Upper lobe of left lung (tissue), 6 donors: ENCODE measurements at regions not wholly inside any gene's neighbourhood (a gene's known extent, or its start where the extent isn't known, plus 50 kb on each side); places are given as distances from the start of the nearest gene placed in this dataset.

Source experiments
- ATAC-seq, 2 donors: fragments of 200-7000 bp; cut with Tn5 transposase; one replicate each; pipeline ENCODE4 v1.9.1; 2022; ENCODE audit warnings: mild to moderate bottlenecking in 2 of 2, moderate library complexity in 2 of 2; ENCODE audit not compliant: low FRiP score in 2 of 2
- DNase-seq, 2 donors: peaks; one replicate each; pipeline ENCODE4 v3.0.0-alpha.2; 2019 to 2020
- H3K27ac ChIP-seq, 4 donors: fragments of 200-600 bp; sonication (generic); one replicate each; pipeline ENCODE4 v1.5.1; 2016 to 2019
- H3K27me3 ChIP-seq, 4 donors: fragments of 200-600 bp; sonication (generic); one replicate each; pipeline ENCODE4 v1.5.1; 2017 to 2019
- H3K36me3 ChIP-seq, 4 donors: fragments of 200-600 bp; sonication (generic); one replicate each; pipeline ENCODE4 v1.5.1; 2016 to 2019
- H3K4me1 ChIP-seq, 4 donors: fragments of 200-600 bp; sonication (generic); one replicate each; pipeline ENCODE4 v1.5.1; 2018 to 2019
- H3K4me3 ChIP-seq, 4 donors: fragments of 200-600 bp; sonication (generic); one replicate each; pipeline ENCODE4 v1.5.1; 2017 to 2019; ENCODE audit warnings: mild to moderate bottlenecking in 2 of 4, moderate library complexity in 1 of 4
- H3K9me3 ChIP-seq, 4 donors: fragments of 200-600 bp; sonication (generic); one replicate each; pipeline ENCODE4 v1.5.1; 2018 to 2019
- CTCF ChIP-seq, 6 experiments: fragments of 450-650 bp in 4 of 6; fragments of 200-600 bp in 2 of 6; sonication (generic) in 2 of 6; IDR thresholded peaks; one replicate each; pipeline ENCODE4 v1.5.1; 2016 to 2019; ENCODE audit warnings: antibody characterized with exemption in 6 of 6
- EP300 ChIP-seq, 4 donors: sonication (generic); formaldehyde crosslinking; IDR thresholded peaks; one replicate each; pipeline ENCODE4 v1.5.1; 2017; ENCODE audit warnings: antibody characterized with exemption in 4 of 4, control low read depth in 2 of 4
- POLR2A ChIP-seq, 4 donors: fragments of 450-650 bp; IDR thresholded peaks; one replicate each; pipeline ENCODE4 v1.5.1; 2016 to 2017; ENCODE audit warnings: antibody characterized with exemption in 4 of 4, mild to moderate bottlenecking in 2 of 4
- POLR2AphosphoS5 ChIP-seq, 2 donors: sonication (generic); formaldehyde crosslinking; IDR thresholded peaks; one replicate each; pipeline ENCODE4 v1.5.1; 2017; ENCODE audit warnings: antibody characterized with exemption in 2 of 2
- WGBS, 2 donors: methylation state at CpG; one replicate each; pipeline ENCODE4 v1.1.5; 2017 to 2018; 5-methylcytosine and 5-hydroxymethylcytosine counted together
- donor health status: DM: no; HTN: no; CAD: no; lungs with moderate emphysema.
- donor health status: DM: no; HTN: yes; CAD: no; lungs with severe emphysema.

GRCh38 chr12:98084391-98084790, 431.0 kb upstream of the TMPO start:
- DNase-seq (no peak), ATAC-seq (no peak)
- Histone ChIP-seq H3K4me1 (no peaks in the 10 kb centered on the region), H3K9me3 (no peaks in the 10 kb centered on the region), H3K36me3 (no peaks in the 10 kb centered on the region), H3K27me3 (no peaks in the 10 kb centered on the region), H3K27ac (no peak overlapping the region), H3K4me3 (no peak overlapping the region)
- TF ChIP-seq CTCF (IDR thresholded peaks at IDR 0.05) (no peak), EP300 (IDR thresholded peaks at IDR 0.05) (no peak), POLR2AphosphoS5 (IDR thresholded peaks at IDR 0.05) (no peak), POLR2A (IDR thresholded peaks at IDR 0.05) (no peak)
- WGBS, 2 donors: 81 to 91% methylated on average over 5 of the region's 5 CpGs

- H3K9me3 ChIP-seq: no peaks in the 10 kb centered on the region
- WGBS, 2 donors: 32 to 40% methylated on average over 3 of the region's 3 CpGs
- H3K4me3 ChIP-seq: no peak overlapping the region
- ATAC-seq: no peak
- H3K27me3 ChIP-seq: no peaks in the 10 kb centered on the region
- H3K36me3 ChIP-seq: no peaks in the 10 kb centered on the region
- TF ChIP-seq POLR2AphosphoS5 (IDR thresholded peaks at IDR 0.05) (no peak), CTCF (IDR thresholded peaks at IDR 0.05) (no peak), POLR2A (IDR thresholded peaks at IDR 0.05) (no peak), EP300 (IDR thresholded peaks at IDR 0.05) (no peak)
- DNase-seq: no peak
- H3K27ac ChIP-seq: no peak overlapping the region
- no peaks in the 10 kb centered on the region for H3K4me1 ChIP-seq
Measured at GRCh38 chr12:98085046-98085755, 430.2 kb upstream of the TMPO start.

- peaks cover 0 to 4% (median 0%) of the 10 kb centered on the region in 4 donors for H3K9me3 ChIP-seq
- DNase-seq: no peak
- no peaks in the 10 kb centered on the region for H3K4me1 ChIP-seq
- TF ChIP-seq POLR2A (IDR thresholded peaks at IDR 0.05) (no peak), POLR2AphosphoS5 (IDR thresholded peaks at IDR 0.05) (no peak), CTCF (IDR thresholded peaks at IDR 0.05) (no peak), EP300 (IDR thresholded peaks at IDR 0.05) (no peak)
- WGBS, 2 donors: 30 to 62% methylated on average over 2 of the region's 2 CpGs
- H3K27ac ChIP-seq: no peak overlapping the region
- no peaks in the 10 kb centered on the region for H3K27me3 ChIP-seq
- no peak for ATAC-seq
- no peaks in the 10 kb centered on the region for H3K36me3 ChIP-seq
- H3K4me3 ChIP-seq: no peak overlapping the region
Measured at GRCh38 chr12:98090731-98091130, 424.7 kb upstream of the TMPO start.

- DNase-seq (no peak), ATAC-seq (no peak)
- Histone ChIP-seq H3K27ac (no peak overlapping the region), H3K9me3 (peaks cover 0 to 4% (median 0%) of the 10 kb centered on the region in 4 donors), H3K27me3 (no peaks in the 10 kb centered on the region), H3K4me3 (no peak overlapping the region), H3K4me1 (no peaks in the 10 kb centered on the region), H3K36me3 (no peaks in the 10 kb centered on the region)
- WGBS, 2 donors: 91 to 93% methylated on average over 2 of the region's 2 CpGs
- no peak for TF ChIP-seq EP300 (IDR thresholded peaks at IDR 0.05)
- no peak for TF ChIP-seq POLR2A (IDR thresholded peaks at IDR 0.05)
- no peak for TF ChIP-seq POLR2AphosphoS5 (IDR thresholded peaks at IDR 0.05)
- no peak for TF ChIP-seq CTCF (IDR thresholded peaks at IDR 0.05)
Measured at GRCh38 chr12:98096436-98096835, 419.0 kb upstream of the TMPO start.
